ENCODE measurements at regions not wholly inside any gene's neighbourhood (a gene's known extent, or its start where the extent isn't known, plus 50 kb on each side); places are given as distances from the start of the nearest gene placed in this dataset.
"Not testable (repeated sequence)": the region's sequence is repeated elsewhere in the genome, so short reads cannot be mapped to it uniquely, and the experiment has no call there.

GRCh38 chr1:58249737-58250586 lies 296.6 kb downstream of the OMA1 start:
- ATAC-seq = peak in 1 of 2 donors; percentile 35

GRCh38 chr1:58249388-58249736 lies 297.2 kb downstream of the OMA1 start:
- ATAC-seq = no peak

GRCh38 chr1:58248791-58249190 lies 297.7 kb downstream of the OMA1 start:
- no peak for ATAC-seq

- no peak for ATAC-seq
These were observed 298.5 kb downstream of the OMA1 start for GRCh38 chr1:58248072-58248471.

- ATAC-seq = no peak
These were observed 300.0 kb downstream of the OMA1 start for GRCh38 chr1:58246549-58246948.

DNA sequence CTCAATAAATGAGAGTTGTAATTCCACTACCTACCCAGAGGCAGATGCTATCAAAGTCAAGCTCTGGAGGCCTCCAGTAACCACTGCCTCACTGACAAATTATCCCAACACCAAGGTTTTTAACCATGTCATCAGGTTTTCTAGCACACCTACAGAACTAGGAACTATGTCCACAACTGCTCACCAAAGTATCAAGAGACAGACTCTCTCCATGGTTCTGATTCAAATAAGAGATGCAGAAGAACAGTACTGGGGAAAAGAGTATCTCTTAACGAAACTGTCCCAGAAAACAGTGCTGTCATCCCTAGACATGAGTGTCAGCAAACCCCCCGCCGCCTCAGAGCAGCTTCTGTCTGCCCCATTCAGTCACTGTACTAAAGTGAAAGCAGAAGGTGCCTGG lies 301.7 kb downstream of the OMA1 start:
- no peak for ATAC-seq

GRCh38 chr1:58238846-58239245 lies 307.7 kb downstream of the OMA1 start:
- ATAC-seq = no peak

GRCh38 chr1:58233729-58234128 lies 312.8 kb downstream of the OMA1 start:
- ATAC-seq = no peak

- ATAC-seq = no peak
These were observed 315.3 kb downstream of the OMA1 start for GRCh38 chr1:58231204-58231603.

GRCh38 chr1:58227604-58228003 lies 318.9 kb downstream of the OMA1 start:
- ATAC-seq = no peak

GRCh38 chr1:58223522-58223921 lies 323.0 kb downstream of the OMA1 start:
- no peak for ATAC-seq

DNA sequence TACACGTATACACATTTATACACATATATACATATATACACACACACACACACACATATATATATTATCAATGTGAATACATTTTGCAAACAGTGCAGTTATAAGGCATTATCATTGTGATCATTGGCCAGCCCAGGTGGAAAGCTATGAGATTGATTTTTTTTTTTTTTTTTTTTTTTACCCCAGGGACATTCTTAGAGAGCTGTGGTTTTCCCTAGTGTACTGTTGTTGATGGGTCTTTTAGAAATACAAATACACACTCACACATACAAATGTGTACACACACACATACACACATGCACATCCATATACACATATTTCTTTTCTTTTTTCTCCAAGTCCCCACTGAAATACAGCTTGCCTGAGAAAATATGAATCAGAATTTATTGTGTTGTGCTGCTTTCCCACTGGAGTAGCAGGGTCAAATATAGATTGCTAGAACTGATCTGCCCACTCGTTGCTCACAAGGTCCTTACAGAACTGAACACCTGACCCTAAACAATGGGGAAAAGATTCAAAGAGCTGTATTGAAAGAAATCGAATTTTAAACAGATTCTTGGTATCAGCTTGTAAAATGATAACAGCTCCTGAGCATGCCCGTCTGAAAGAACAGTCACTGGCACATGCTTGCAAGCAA lies 325.6 kb downstream of the OMA1 start:
- ATAC-seq = no peak

DNA sequence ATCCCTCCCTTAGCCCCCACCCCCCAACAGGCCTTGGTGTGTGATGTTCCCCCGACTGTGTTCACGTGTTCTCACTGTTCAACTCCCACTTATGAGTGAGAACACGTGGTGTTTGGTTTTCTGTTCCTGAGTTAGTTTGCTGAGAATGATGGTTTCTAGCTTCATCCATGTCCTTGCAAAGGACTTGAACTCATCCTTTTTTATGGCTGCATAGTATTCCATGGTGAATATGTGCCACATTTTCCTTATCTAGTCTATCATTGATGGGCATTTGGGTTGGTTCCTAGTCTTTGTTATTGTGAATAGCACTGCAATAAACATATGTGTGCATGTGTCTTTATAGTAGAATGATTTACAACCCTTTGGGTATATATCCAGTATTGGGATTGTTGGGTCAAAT lies 330.4 kb downstream of the OMA1 start:
- ATAC-seq = not testable (repeated sequence)

DNA sequence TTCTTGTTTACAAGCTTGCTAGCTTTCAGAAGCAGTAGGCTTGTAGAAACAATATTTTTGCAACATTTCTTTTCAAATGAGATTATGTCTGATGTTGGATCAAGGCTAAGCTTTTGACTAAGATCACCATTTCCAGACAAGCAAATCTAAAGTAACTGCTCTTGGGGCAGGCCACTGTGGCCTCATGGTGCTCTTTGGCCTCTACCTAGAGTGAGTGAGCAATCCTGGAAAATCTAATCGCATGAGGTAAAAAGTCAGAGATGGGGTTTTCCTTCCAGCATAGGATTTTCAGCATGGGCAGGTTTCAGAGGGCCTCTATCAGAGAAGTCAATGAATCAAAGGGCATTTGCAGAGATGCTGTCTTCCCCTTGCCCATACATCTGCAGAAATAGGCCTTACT lies 331.9 kb downstream of the OMA1 start:
- ATAC-seq = no peak

DNA sequence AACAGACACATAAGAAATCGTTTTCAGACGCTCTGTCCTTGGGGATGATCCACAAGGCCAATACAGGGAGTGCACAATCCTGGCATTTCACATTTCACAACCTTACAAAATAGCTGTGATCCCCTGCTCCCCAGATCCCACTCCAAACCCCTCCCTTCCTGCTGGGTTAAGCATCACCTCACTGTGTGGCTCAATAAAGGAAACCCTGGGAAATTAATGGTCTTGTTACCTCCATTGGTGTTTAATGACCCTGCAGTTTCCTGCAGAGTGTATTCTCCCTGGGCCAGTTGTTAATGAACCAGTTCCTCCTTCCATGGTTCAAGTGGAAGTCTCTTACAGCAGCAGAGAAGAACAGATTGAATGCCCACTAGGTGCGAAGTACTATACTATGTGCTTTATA lies 334.7 kb downstream of the OMA1 start:
- no peak for ATAC-seq

DNA sequence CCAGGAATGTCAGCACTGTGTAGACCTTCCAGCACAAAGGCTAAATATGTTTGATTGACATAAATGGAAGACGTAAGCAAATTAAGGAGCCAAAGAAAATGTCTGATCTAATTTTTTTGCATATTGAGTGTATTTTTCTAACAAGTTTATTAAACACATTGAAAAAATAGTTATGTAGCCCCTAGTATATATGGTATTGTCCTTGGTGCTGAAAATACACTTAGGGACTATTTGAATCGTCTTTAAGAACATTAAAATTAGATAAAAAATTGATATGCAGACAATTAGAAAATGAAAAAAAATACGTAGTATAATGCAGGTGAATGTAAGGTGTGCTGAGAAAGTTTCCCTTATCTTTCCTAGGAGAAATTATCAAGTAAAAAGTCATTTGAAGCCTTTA lies 337.0 kb downstream of the OMA1 start:
- no peak for ATAC-seq

- ATAC-seq = no peak
These were observed 339.8 kb downstream of the OMA1 start for GRCh38 chr1:58206749-58207148.

- no peak for ATAC-seq
These were observed 342.2 kb downstream of the OMA1 start for GRCh38 chr1:58204284-58204683.

GRCh38 chr1:58201492-58202106 lies 344.9 kb downstream of the OMA1 start:
- no peak for ATAC-seq

- ATAC-seq = no peak
These were observed 346.1 kb downstream of the OMA1 start for GRCh38 chr1:58200437-58200836.

DNA sequence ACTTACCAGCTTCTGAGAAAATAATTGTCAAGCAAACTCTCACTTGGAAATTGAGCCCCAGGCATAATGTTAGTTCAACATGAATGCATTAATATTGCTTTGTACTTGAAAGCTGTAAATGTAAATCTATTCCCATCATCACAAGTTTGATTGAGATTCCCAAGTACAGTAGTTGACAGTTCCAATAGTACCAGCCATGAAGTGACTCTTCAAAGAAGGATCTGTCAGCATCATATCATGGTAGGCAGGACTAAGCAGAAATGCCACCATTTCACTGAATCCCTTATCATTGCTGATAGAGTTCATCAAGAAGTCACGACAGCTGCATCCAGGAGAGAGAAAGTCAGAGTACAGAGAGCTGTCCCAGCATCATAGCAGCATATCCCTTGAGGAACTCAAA lies 348.7 kb downstream of the OMA1 start:
- ATAC-seq = no peak

DNA sequence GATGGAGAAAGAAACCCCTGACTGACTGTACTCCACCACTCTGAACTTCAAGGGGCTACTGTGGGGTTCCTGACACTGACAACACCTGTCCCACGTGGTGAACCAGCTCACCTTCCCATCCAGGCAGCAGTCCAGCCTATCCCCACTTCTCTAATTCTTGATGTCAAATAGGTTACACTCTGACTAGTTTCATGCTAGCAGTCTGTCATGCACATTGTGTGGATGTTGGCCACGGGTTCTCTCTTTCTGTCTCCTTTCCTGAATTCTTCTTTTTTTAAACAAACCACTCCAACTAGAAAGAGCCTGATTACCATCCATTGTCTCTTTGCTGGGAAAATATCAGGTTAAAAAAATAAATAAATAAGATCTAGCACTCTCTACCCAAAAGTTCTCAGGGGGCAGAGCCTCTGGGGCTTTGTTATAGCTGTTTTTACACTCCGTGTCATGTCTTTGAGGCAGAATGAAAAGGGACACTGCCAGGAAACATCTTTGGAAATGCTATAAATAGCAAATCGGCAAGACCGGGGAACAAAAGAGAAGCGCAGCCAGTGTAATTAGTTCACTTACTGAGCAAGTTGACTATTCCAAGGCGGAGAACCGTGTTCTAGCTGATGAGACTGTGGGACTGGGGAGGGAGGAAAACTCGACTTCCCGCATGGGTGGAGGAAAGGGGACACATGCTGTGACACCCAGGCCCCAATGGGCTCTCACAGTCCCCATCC lies 356.1 kb downstream of the OMA1 start:
- ATAC-seq = no peak

DNA sequence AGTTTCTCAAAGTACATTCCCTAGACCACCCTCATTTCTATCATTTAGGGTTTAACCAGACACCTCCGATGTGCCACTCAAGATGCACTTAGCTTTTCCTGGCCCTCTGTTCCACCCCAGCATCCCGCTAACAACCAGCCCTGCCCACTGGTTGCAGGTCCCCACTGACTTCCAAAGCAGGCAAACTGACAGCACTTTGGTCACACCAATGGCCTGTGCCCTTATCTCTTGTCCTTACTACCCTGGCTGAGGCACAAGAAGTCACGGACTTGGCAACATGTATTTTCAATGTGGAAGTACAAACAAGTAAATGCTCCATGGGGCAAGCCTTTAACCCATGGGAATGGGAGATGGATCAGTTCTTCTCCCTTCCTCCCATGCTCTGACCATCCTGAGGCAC lies 357.1 kb downstream of the OMA1 start:
- ATAC-seq = no peak
